SK-N-SH treated with all-trans-retinoic acid at 6 μM for 48 hours (cell line): ENCODE measurements at regions not wholly inside any gene's neighbourhood (a gene's known extent, or its start where the extent isn't known, plus 50 kb on each side); places are given as distances from the start of the nearest gene placed in this dataset.

Source experiments
- ARNTL ChIP-seq: fragments of 450-650 bp; formaldehyde crosslinking; IDR thresholded peaks from 2 replicates; pipeline ENCODE4 v1.5.0; 2020; ENCODE audit warnings: low read depth, mild to moderate bottlenecking, moderate library complexity, borderline replicate concordance
- OSR1 ChIP-seq: fragments of 250-450 bp; sonication (Bioruptor Pico); IDR thresholded peaks from 2 replicates; pipeline ENCODE4 v1.8.0; 2022; ENCODE audit warnings: moderate library complexity, mild to moderate bottlenecking, inconsistent platforms
- RARB ChIP-seq: fragments of 250-450 bp; sonication (Bioruptor Pico); IDR thresholded peaks from 2 replicates; pipeline ENCODE4 v1.8.0; 2021; ENCODE audit warnings: mild to moderate bottlenecking, moderate library complexity
- TCF4 ChIP-seq: fragments of 250-450 bp; sonication (Bioruptor Pico); IDR thresholded peaks from 2 replicates; pipeline ENCODE4 v1.8.0; 2021; ENCODE audit warnings: mild to moderate bottlenecking, moderate library complexity, borderline replicate concordance
- TOX ChIP-seq: fragments of 250-450 bp; sonication (Bioruptor Pico); IDR thresholded peaks from 2 replicates; pipeline ENCODE4 v1.8.0; 2021; ENCODE audit warnings: mild to moderate bottlenecking, moderate library complexity, borderline replicate concordance
- TSHZ2 ChIP-seq: fragments of 250-450 bp; sonication (Bioruptor Pico); IDR thresholded peaks from 2 replicates; pipeline ENCODE4 v1.5.0; 2020; ENCODE audit warnings: mild to moderate bottlenecking, moderate library complexity
- ZFP30 ChIP-seq: fragments of 450-650 bp; formaldehyde crosslinking; IDR thresholded peaks from 2 replicates; pipeline ENCODE4 v1.5.0; 2022; ENCODE audit warnings: mild to moderate bottlenecking, moderate library complexity
- ZNF8 ChIP-seq: fragments of 450-650 bp; formaldehyde crosslinking; IDR thresholded peaks from 2 replicates; pipeline ENCODE4 v1.5.0; 2020; ENCODE audit warnings: mild to moderate bottlenecking, moderate library complexity
- TF ChIP-seq, protein P1 (sequence below): fragments of 250-450 bp; sonication (Bioruptor Pico); IDR thresholded peaks from 2 replicates; pipeline ENCODE4 v1.8.0; 2020; ENCODE audit warnings: mild to moderate bottlenecking, moderate library complexity, borderline replicate concordance
- TF ChIP-seq, protein P2 (sequence below): fragments of 250-450 bp; sonication (Bioruptor Pico); IDR thresholded peaks from 2 replicates; pipeline ENCODE4 v1.5.1; 2020; ENCODE audit warnings: low read depth, mild to moderate bottlenecking, moderate library complexity

GRCh38 chr3:72634128-72634527, 214.1 kb downstream of the SHQ1 start:
- TF ChIP-seq, protein P1, sequence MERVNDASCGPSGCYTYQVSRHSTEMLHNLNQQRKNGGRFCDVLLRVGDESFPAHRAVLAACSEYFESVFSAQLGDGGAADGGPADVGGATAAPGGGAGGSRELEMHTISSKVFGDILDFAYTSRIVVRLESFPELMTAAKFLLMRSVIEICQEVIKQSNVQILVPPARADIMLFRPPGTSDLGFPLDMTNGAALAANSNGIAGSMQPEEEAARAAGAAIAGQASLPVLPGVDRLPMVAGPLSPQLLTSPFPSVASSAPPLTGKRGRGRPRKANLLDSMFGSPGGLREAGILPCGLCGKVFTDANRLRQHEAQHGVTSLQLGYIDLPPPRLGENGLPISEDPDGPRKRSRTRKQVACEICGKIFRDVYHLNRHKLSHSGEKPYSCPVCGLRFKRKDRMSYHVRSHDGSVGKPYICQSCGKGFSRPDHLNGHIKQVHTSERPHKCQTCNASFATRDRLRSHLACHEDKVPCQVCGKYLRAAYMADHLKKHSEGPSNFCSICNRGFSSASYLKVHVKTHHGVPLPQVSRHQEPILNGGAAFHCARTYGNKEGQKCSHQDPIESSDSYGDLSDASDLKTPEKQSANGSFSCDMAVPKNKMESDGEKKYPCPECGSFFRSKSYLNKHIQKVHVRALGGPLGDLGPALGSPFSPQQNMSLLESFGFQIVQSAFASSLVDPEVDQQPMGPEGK = no peak
- TF ChIP-seq RARB (CRISPR knock-in tag) (no peak), TSHZ2 (CRISPR knock-in tag) (no peak), ARNTL (CRISPR knock-in tag) (no peak), ZNF8 (no peak), ZFP30 (CRISPR knock-in tag) (no peak), TOX (CRISPR knock-in tag) (no peak), OSR1 (CRISPR knock-in tag) (no peak), TCF4 (CRISPR knock-in tag) (no peak)
- TF ChIP-seq, protein P2, sequence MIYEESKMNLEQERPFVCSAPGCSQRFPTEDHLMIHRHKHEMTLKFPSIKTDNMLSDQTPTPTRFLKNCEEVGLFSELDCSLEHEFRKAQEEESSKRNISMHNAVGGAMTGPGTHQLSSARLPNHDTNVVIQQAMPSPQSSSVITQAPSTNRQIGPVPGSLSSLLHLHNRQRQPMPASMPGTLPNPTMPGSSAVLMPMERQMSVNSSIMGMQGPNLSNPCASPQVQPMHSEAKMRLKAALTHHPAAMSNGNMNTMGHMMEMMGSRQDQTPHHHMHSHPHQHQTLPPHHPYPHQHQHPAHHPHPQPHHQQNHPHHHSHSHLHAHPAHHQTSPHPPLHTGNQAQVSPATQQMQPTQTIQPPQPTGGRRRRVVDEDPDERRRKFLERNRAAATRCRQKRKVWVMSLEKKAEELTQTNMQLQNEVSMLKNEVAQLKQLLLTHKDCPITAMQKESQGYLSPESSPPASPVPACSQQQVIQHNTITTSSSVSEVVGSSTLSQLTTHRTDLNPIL = no peak
